Esophagus muscularis mucosa (tissue), 3 donors: ENCODE measurements at regions not wholly inside any gene's neighbourhood (a gene's known extent, or its start where the extent isn't known, plus 50 kb on each side); places are given as distances from the start of the nearest gene placed in this dataset.

Source experiments
- POLR2A ChIP-seq: fragments of 450-650 bp; IDR thresholded peaks from one replicate; pipeline ENCODE4 v1.6.1; 2017; ENCODE audit warnings: antibody characterized with exemption, moderate library complexity, mild to moderate bottlenecking, low read depth
- POLR2AphosphoS5 ChIP-seq, 2 donors: sonication (generic); formaldehyde crosslinking; IDR thresholded peaks; one replicate each; pipeline ENCODE4 v1.6.1; 2017; ENCODE audit warnings: antibody characterized with exemption in 2 of 2
- TF ChIP-seq, protein P1 (sequence below), 3 experiments: fragments of 200-600 bp in 2 of 3; fragments of 450-650 bp in 1 of 3; sonication (generic) in 2 of 3; IDR thresholded peaks; one replicate each; pipeline ENCODE4 v1.5.1; 2017 to 2019; ENCODE audit warnings: antibody characterized with exemption in 3 of 3, mild to moderate bottlenecking in 2 of 3, moderate library complexity in 1 of 3

DNA sequence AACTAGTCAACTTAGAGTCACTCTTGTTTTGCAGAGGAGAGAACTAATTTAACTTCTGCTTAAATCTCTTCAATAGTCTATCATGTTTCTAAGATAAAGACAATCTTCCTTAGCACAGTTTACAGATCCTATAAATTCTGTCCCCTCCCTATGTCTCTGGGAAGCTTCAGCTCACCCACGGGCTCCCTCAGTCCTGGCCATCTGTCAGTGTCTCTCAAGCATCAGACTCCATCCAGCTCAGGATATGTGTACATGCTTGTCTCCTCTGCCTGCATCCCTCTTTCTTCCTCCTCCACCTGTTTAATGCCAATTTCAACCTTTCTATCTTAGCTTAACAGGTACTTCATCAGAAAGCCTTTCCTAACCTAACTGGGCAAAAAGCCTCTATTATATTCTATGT is 177.1 kb upstream of the PTER start:
- TF ChIP-seq, protein P1, sequence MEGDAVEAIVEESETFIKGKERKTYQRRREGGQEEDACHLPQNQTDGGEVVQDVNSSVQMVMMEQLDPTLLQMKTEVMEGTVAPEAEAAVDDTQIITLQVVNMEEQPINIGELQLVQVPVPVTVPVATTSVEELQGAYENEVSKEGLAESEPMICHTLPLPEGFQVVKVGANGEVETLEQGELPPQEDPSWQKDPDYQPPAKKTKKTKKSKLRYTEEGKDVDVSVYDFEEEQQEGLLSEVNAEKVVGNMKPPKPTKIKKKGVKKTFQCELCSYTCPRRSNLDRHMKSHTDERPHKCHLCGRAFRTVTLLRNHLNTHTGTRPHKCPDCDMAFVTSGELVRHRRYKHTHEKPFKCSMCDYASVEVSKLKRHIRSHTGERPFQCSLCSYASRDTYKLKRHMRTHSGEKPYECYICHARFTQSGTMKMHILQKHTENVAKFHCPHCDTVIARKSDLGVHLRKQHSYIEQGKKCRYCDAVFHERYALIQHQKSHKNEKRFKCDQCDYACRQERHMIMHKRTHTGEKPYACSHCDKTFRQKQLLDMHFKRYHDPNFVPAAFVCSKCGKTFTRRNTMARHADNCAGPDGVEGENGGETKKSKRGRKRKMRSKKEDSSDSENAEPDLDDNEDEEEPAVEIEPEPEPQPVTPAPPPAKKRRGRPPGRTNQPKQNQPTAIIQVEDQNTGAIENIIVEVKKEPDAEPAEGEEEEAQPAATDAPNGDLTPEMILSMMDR (IDR thresholded peaks at IDR 0.05), result no peak
- no peak for TF ChIP-seq POLR2AphosphoS5 (IDR thresholded peaks at IDR 0.05)
- TF ChIP-seq POLR2A, result no peak
